ENCODE measurements at regions not wholly inside any gene's neighbourhood (a gene's known extent, or its start where the extent isn't known, plus 50 kb on each side); places are given as distances from the start of the nearest gene placed in this dataset.
"Not testable (repeated sequence)": the region's sequence is repeated elsewhere in the genome, so short reads cannot be mapped to it uniquely, and the experiment has no call there.

DNA sequence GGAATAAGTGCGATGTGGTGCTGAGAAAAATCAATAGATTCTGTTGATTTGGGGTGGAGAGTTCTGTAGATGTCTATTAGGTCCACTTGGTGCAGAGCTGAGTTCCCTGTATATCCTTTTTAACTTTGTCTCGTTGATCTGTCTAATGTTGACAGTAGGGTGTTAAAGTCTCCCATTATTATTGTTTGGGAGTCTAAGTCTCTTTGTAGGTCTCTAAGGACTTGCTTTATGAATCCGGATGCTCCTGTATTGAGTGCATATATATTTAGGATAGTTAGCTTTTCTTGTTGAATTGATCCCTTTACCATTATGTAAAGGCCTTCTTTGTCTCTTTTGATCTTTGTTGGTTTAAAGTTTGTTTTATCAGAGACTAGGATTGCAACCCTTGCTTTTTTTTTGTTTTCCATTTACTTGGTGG, 170.8 kb upstream of the SLC38A2 start:
- not testable (repeated sequence) for H3K9me3 ChIP-seq (ENCODE audit: control insufficient read depth in 5 of 5, low read length in 5 of 5); H3K36me3 ChIP-seq (ENCODE audit: control insufficient read depth in 5 of 5, insufficient read depth in 5 of 5, low read length in 5 of 5); H3K27me3 ChIP-seq (ENCODE audit: control insufficient read depth in 5 of 5, insufficient read depth in 4 of 5, low read length in 5 of 5); H3K4me3 ChIP-seq (ENCODE audit: low read depth in 1 of 5, low read length in 5 of 5); H3K9ac ChIP-seq (ENCODE audit: low read length in 5 of 5); H3K27ac ChIP-seq (ENCODE audit: low read depth, low read length)
- H3K4me1 ChIP-seq (ENCODE audit: control insufficient read depth in 5 of 5, insufficient read depth in 5 of 5, low read length in 5 of 5) = peaks cover 0 to 20% (median 17%) of the 10 kb centered on the region in 5 donors

DNA sequence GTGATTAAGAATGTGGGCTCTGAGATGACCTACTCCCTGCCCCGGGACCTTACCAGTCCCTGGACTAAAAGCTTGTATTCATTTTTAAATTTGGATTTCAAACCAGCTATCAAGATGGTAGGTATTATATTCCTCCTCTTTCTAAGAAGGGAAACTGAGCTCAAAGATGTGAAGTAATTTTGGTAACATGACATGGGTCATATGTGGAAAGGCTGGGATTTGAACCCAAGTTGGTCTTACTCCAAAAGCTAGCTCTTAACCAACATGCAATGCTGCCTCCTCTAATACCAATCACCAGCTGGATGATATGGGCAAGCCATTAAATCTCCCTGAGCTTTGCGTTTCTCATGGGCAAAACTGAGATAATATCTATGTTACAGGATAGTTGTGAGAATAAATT, 166.4 kb upstream of the SLC38A2 start:
- Histone ChIP-seq H3K27ac (ENCODE audit: low read depth, low read length) (no peak overlapping the region), H3K4me1 (ENCODE audit: control insufficient read depth in 5 of 5, insufficient read depth in 5 of 5, low read length in 5 of 5) (peaks cover 3 to 15% (median 9%) of the 10 kb centered on the region in 5 donors), H3K27me3 (ENCODE audit: control insufficient read depth in 5 of 5, insufficient read depth in 4 of 5, low read length in 5 of 5) (no peaks in the 10 kb centered on the region), H3K36me3 (ENCODE audit: control insufficient read depth in 5 of 5, insufficient read depth in 5 of 5, low read length in 5 of 5) (no peaks in the 10 kb centered on the region), H3K4me3 (ENCODE audit: low read depth in 1 of 5, low read length in 5 of 5) (no peak overlapping the region), H3K9ac (ENCODE audit: low read length in 5 of 5) (no peak overlapping the region), H3K9me3 (ENCODE audit: control insufficient read depth in 5 of 5, low read length in 5 of 5) (no peaks in the 10 kb centered on the region)

DNA sequence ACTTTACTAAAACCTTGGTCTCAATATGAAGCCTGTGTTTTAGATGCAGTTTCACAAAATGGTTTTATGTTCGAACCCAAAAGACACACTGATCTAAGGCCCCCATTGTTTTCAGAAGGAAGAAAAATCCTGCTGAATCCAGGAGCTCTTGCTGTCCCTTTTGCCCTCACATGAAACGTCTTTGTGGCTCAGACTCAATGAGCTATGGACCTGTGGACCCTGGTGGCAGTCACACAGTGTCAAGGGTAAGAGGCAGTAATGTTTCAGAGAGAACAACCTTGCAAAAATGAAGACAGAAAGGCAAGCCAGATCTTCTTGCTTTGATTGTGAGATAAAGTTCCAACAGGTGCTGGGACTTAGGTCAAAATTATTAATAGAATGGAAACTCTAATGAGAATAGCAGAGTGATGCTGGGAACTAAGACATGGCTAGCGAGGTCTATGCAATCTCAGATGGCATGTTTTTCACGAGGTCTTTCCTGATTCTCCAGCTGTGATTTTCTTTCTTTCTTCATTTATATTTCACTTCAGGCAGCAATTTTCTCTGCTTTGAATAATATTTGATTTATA, 164.9 kb upstream of the SLC38A2 start:
- no peak overlapping the region for H3K27ac ChIP-seq (ENCODE audit: low read depth, low read length)
- H3K9me3 ChIP-seq (ENCODE audit: control insufficient read depth in 5 of 5, low read length in 5 of 5) = no peaks in the 10 kb centered on the region
- H3K4me1 ChIP-seq (ENCODE audit: control insufficient read depth in 5 of 5, insufficient read depth in 5 of 5, low read length in 5 of 5) = peaks cover 3 to 16% (median 12%) of the 10 kb centered on the region in 5 donors
- H3K4me3 ChIP-seq (ENCODE audit: low read depth in 1 of 5, low read length in 5 of 5) = no peak overlapping the region
- H3K9ac ChIP-seq (ENCODE audit: low read length in 5 of 5) = no peak overlapping the region
- no peaks in the 10 kb centered on the region for H3K36me3 ChIP-seq (ENCODE audit: control insufficient read depth in 5 of 5, insufficient read depth in 5 of 5, low read length in 5 of 5)
- H3K27me3 ChIP-seq (ENCODE audit: control insufficient read depth in 5 of 5, insufficient read depth in 4 of 5, low read length in 5 of 5) = no peaks in the 10 kb centered on the region

DNA sequence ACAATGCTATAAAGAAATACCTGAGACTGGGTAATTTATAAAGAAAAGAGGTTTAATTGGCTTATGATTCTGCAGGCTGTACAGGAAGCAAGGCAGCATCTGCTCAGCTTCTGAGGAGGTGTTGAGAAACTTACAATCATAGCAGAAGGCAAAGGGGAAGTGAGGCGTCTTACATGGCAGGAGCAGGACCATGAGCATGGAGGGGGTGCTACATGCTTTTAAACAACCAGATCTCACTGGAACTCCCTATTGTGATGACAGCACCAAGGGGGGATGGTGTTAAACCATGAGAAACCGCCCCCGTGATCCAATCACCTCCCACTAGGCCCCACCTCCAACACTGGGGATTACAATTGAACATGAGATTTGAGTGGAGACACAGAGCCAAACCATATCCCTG, 163.7 kb upstream of the SLC38A2 start:
- H3K4me3 ChIP-seq (ENCODE audit: low read depth in 1 of 5, low read length in 5 of 5); H3K9me3 ChIP-seq (ENCODE audit: control insufficient read depth in 5 of 5, low read length in 5 of 5); H3K36me3 ChIP-seq (ENCODE audit: control insufficient read depth in 5 of 5, insufficient read depth in 5 of 5, low read length in 5 of 5); H3K27me3 ChIP-seq (ENCODE audit: control insufficient read depth in 5 of 5, insufficient read depth in 4 of 5, low read length in 5 of 5); H3K9ac ChIP-seq (ENCODE audit: low read length in 5 of 5); H3K27ac ChIP-seq (ENCODE audit: low read depth, low read length): not testable (repeated sequence)
- H3K4me1 ChIP-seq (ENCODE audit: control insufficient read depth in 5 of 5, insufficient read depth in 5 of 5, low read length in 5 of 5) = peaks cover 3 to 16% (median 12%) of the 10 kb centered on the region in 5 donors

DNA sequence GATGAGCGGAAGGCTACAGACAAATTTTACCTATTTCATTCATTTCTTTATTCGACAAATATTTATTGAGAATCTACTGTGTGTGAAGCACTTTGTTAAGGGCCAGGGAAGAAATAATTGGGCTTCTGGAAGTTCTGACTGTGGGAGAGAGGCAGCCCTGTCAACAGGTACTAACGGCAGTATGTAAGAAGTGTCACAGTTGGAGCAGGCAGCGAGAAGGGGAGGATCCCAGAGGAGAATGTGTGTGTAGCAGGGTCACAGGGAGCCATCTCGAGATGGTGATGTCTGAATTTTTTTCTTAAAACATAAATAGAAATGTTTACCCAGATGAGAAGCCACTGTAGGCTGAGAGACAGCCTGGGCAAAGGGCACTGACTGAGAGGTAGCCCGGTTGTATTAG, 163.3 kb upstream of the SLC38A2 start:
- no peak overlapping the region for H3K27ac ChIP-seq (ENCODE audit: low read depth, low read length)
- no peak overlapping the region for H3K9ac ChIP-seq (ENCODE audit: low read length in 5 of 5)
- H3K4me3 ChIP-seq (ENCODE audit: low read depth in 1 of 5, low read length in 5 of 5) = no peak overlapping the region
- H3K36me3 ChIP-seq (ENCODE audit: control insufficient read depth in 5 of 5, insufficient read depth in 5 of 5, low read length in 5 of 5) = no peaks in the 10 kb centered on the region
- peaks cover 3 to 16% (median 12%) of the 10 kb centered on the region in 5 donors for H3K4me1 ChIP-seq (ENCODE audit: control insufficient read depth in 5 of 5, insufficient read depth in 5 of 5, low read length in 5 of 5)
- no peaks in the 10 kb centered on the region for H3K9me3 ChIP-seq (ENCODE audit: control insufficient read depth in 5 of 5, low read length in 5 of 5)
- no peaks in the 10 kb centered on the region for H3K27me3 ChIP-seq (ENCODE audit: control insufficient read depth in 5 of 5, insufficient read depth in 4 of 5, low read length in 5 of 5)

DNA sequence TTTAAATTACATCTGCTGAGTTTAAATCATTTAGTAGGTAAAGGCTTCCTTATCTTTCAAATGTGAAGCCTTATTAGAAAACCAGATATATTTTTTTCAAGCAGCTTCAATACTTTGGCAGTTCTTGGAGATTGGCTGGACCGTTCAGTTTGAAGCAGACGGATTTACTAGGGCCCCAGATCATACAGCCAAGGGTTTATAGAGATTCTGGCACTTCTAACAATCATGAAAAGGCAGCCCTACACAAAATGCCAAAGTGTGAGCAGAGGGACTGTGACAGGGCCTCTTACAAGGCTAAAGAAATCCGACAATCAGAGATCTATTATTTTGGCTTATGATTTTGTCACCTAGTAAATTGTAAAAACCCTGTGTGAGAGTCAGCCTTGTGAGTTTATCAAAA, 162.8 kb upstream of the SLC38A2 start:
- Histone ChIP-seq H3K36me3 (ENCODE audit: control insufficient read depth in 5 of 5, insufficient read depth in 5 of 5, low read length in 5 of 5) (no peaks in the 10 kb centered on the region), H3K4me1 (ENCODE audit: control insufficient read depth in 5 of 5, insufficient read depth in 5 of 5, low read length in 5 of 5) (peaks cover 3 to 16% (median 12%) of the 10 kb centered on the region in 5 donors), H3K9ac (ENCODE audit: low read length in 5 of 5) (no peak overlapping the region), H3K27ac (ENCODE audit: low read depth, low read length) (no peak overlapping the region), H3K27me3 (ENCODE audit: control insufficient read depth in 5 of 5, insufficient read depth in 4 of 5, low read length in 5 of 5) (no peaks in the 10 kb centered on the region), H3K4me3 (ENCODE audit: low read depth in 1 of 5, low read length in 5 of 5) (no peak overlapping the region), H3K9me3 (ENCODE audit: control insufficient read depth in 5 of 5, low read length in 5 of 5) (no peaks in the 10 kb centered on the region)

DNA sequence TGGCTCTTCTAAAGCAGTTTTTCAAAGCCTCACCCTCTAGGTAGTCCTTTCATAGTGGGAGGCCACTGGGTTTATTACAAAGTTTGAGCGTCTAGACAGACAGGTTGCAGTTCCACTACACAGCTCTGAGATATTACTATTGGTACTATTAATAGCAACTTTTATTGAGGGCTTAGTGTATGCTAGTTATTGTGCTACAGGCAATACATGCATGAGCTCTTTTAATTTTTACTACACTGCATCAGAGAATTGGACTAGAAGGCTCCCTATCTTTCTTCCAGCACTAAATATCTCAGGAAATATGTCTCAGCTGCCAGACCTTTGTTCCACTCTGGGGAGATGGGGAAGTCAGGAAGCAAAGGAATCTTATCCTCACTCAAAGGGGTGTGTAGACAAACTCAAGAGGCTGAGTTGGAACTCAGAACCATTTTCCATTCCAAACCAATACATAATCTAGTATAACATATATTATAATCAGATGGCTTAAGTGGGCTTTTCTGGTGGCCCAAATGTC, 161.8 kb upstream of the SLC38A2 start:
- Histone ChIP-seq H3K9ac (ENCODE audit: low read length in 5 of 5) (no peak overlapping the region), H3K27me3 (ENCODE audit: control insufficient read depth in 5 of 5, insufficient read depth in 4 of 5, low read length in 5 of 5) (no peaks in the 10 kb centered on the region), H3K27ac (ENCODE audit: low read depth, low read length) (peak overlapping the region; percentile 15), H3K4me1 (ENCODE audit: control insufficient read depth in 5 of 5, insufficient read depth in 5 of 5, low read length in 5 of 5) (peaks cover 3 to 16% (median 12%) of the 10 kb centered on the region in 5 donors), H3K4me3 (ENCODE audit: low read depth in 1 of 5, low read length in 5 of 5) (no peak overlapping the region), H3K9me3 (ENCODE audit: control insufficient read depth in 5 of 5, low read length in 5 of 5) (no peaks in the 10 kb centered on the region), H3K36me3 (ENCODE audit: control insufficient read depth in 5 of 5, insufficient read depth in 5 of 5, low read length in 5 of 5) (no peaks in the 10 kb centered on the region)

DNA sequence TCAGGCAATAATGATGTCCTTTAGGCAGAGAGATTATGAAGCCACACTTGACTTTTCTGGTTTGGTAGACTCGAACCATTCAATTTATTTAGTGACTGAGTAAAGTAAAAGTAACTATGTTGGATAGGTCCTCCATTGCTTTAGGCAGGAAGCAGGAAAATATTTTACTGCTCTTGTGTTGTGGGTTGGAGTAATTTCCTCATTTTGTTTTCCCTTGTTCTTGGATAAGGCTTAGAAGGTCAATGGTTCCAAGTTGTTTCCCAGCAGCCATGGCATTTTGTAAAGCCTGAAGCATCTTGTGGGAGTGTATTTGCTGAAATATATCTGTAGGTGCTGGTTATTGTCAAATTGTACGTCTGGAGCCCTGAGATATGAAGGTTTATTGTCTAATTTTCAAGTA, 161.2 kb upstream of the SLC38A2 start:
- no peaks in the 10 kb centered on the region for H3K36me3 ChIP-seq (ENCODE audit: control insufficient read depth in 5 of 5, insufficient read depth in 5 of 5, low read length in 5 of 5)
- H3K9me3 ChIP-seq (ENCODE audit: control insufficient read depth in 5 of 5, low read length in 5 of 5) = no peaks in the 10 kb centered on the region
- H3K9ac ChIP-seq (ENCODE audit: low read length in 5 of 5) = no peak overlapping the region
- H3K4me1 ChIP-seq (ENCODE audit: control insufficient read depth in 5 of 5, insufficient read depth in 5 of 5, low read length in 5 of 5) = peaks cover 3 to 16% (median 12%) of the 10 kb centered on the region in 5 donors
- no peak overlapping the region for H3K27ac ChIP-seq (ENCODE audit: low read depth, low read length)
- H3K27me3 ChIP-seq (ENCODE audit: control insufficient read depth in 5 of 5, insufficient read depth in 4 of 5, low read length in 5 of 5) = no peaks in the 10 kb centered on the region
- H3K4me3 ChIP-seq (ENCODE audit: low read depth in 1 of 5, low read length in 5 of 5) = no peak overlapping the region

DNA sequence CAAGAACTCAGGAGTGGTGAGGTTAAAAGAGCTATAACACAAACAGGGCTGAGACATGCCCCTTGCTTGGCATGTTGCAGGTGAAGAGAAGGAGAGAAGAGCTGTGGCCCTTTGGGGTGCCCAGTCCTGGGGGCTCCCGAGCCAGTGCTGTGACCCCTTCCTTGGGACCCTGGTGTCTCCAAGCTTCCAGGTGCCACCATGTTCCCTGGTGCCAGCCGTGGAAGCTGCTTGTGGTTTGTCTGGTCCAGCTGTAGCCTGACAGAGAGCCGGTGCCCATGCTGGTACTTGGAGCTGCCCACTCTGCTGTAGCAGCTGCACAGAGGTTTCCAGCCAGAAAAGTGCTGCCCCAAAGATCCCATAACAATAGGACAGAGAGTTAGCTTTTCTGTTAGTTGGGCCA, 159.2 kb upstream of the SLC38A2 start:
- Histone ChIP-seq H3K27me3 (ENCODE audit: control insufficient read depth in 5 of 5, insufficient read depth in 4 of 5, low read length in 5 of 5) (no peaks in the 10 kb centered on the region), H3K9me3 (ENCODE audit: control insufficient read depth in 5 of 5, low read length in 5 of 5) (peaks cover 0 to 4% (median 0%) of the 10 kb centered on the region in 5 donors), H3K36me3 (ENCODE audit: control insufficient read depth in 5 of 5, insufficient read depth in 5 of 5, low read length in 5 of 5) (no peaks in the 10 kb centered on the region), H3K27ac (ENCODE audit: low read depth, low read length) (no peak overlapping the region), H3K4me1 (ENCODE audit: control insufficient read depth in 5 of 5, insufficient read depth in 5 of 5, low read length in 5 of 5) (peaks cover 3 to 16% (median 12%) of the 10 kb centered on the region in 5 donors), H3K9ac (ENCODE audit: low read length in 5 of 5) (no peak overlapping the region), H3K4me3 (ENCODE audit: low read depth in 1 of 5, low read length in 5 of 5) (no peak overlapping the region)

DNA sequence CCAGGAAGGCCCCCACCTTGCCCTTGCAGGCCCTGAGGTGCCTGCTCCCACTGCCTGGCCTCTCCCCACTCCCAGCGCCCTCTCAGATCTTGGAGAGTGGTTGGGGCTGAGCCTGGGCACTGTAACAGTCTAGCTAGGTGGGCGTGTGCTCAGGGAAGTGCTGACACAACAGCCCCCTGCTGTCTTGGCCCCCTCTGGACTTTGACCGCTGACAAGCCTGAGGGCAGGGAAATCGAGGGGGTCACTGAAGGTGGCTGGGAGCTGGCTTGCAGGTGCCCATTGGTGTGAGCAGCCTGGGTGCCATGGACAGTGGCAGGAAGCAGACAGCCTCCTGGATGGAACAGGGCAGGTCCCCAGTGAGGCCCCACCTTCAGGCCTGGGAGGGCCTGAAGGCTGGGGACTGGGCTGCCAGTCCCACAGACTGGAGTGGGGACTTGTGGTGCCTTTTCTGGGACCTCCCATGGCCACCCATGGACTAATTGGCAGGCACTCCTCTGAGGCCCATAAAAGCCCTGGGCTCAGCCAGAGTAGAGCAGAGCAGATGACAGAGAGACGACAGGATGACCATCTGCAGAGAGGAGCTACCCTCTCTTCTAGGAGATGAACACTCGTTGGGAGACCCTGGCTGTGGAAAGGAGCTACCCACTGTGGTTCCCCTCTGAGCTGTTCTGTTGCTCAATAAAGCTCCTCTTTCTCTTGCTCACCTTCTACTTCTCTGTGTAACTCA, 158.6 kb upstream of the SLC38A2 start:
- Histone ChIP-seq H3K9ac (ENCODE audit: low read length in 5 of 5) (no peak overlapping the region), H3K4me1 (ENCODE audit: control insufficient read depth in 5 of 5, insufficient read depth in 5 of 5, low read length in 5 of 5) (peaks cover 3 to 16% (median 12%) of the 10 kb centered on the region in 5 donors), H3K27me3 (ENCODE audit: control insufficient read depth in 5 of 5, insufficient read depth in 4 of 5, low read length in 5 of 5) (no peaks in the 10 kb centered on the region)

More for the DNA sequence above, 158.6 kb upstream of the SLC38A2 start:
- Histone ChIP-seq H3K9me3 (ENCODE audit: control insufficient read depth in 5 of 5, low read length in 5 of 5) (peaks cover 0 to 4% (median 0%) of the 10 kb centered on the region in 5 donors), H3K4me3 (ENCODE audit: low read depth in 1 of 5, low read length in 5 of 5) (no peak overlapping the region), H3K27ac (ENCODE audit: low read depth, low read length) (no peak overlapping the region), H3K36me3 (ENCODE audit: control insufficient read depth in 5 of 5, insufficient read depth in 5 of 5, low read length in 5 of 5) (no peaks in the 10 kb centered on the region)

Measured in subcutaneous abdominal adipose tissue (tissue), 5 donors.